ENCODE measurements at regions not wholly inside any gene's neighbourhood (a gene's known extent, or its start where the extent isn't known, plus 50 kb on each side); places are given as distances from the start of the nearest gene placed in this dataset.

- Histone ChIP-seq H3K36me3 (ENCODE audit: low read length) (no peaks in the 10 kb centered on the region), H3K79me2 (ENCODE audit: insufficient read depth, low read length) (no peaks in the 10 kb centered on the region), H4K20me1 (ENCODE audit: low read depth, low read length) (no peaks in the 10 kb centered on the region), H3F3A (ENCODE audit: insufficient read depth) (no peaks in the 10 kb centered on the region), H2AFZ (ENCODE audit: low read depth, low read length, severe bottlenecking) (no peak overlapping the region), H3K4me2 (ENCODE audit: low read depth, low read length, poor library complexity, severe bottlenecking) (no peak overlapping the region), H3K9me3 (ENCODE audit: insufficient read depth, low read length) (no peaks in the 10 kb centered on the region), H3K9ac (ENCODE audit: low read length) (no peak overlapping the region), H3K27me3 (ENCODE audit: low read length) (no peaks in the 10 kb centered on the region), H3K4me3 (ENCODE audit: insufficient read depth, low read length, poor library complexity, severe bottlenecking) (no peak overlapping the region), H3K27ac (ENCODE audit: low read depth, low read length) (no peak overlapping the region), H3K9me2 (replicated peaks; ENCODE audit: insufficient read depth, low read length) (no peaks in the 10 kb centered on the region)
- no peak for TF ChIP-seq CTCF (IDR thresholded peaks at IDR 0.05; ENCODE audit: insufficient read depth, low read length, poor library complexity, severe bottlenecking)
- no peak for TF ChIP-seq EZH2phosphoT487 (conservative IDR thresholded peaks at IDR 0.05; ENCODE audit: low read length)
Measured at GRCh38 chr2:180195847-180196246, 188.8 kb upstream of the CWC22 start.

GRCh38 chr2:180191432-180192124 lies 184.5 kb upstream of the CWC22 start:
- TF ChIP-seq EZH2phosphoT487 (conservative IDR thresholded peaks at IDR 0.05; ENCODE audit: low read length): no peak
- TF ChIP-seq CTCF (IDR thresholded peaks at IDR 0.05; ENCODE audit: insufficient read depth, low read length, poor library complexity, severe bottlenecking): no peak
- no peaks in the 10 kb centered on the region for H3K9me3 ChIP-seq (ENCODE audit: insufficient read depth, low read length)
- H3K4me2 ChIP-seq (ENCODE audit: low read depth, low read length, poor library complexity, severe bottlenecking): no peak overlapping the region
- H3F3A ChIP-seq (ENCODE audit: insufficient read depth): no peaks in the 10 kb centered on the region
- no peaks in the 10 kb centered on the region for H3K27me3 ChIP-seq (ENCODE audit: low read length)
- H3K9ac ChIP-seq (ENCODE audit: low read length): no peak overlapping the region
- H3K9me2 ChIP-seq (replicated peaks; ENCODE audit: insufficient read depth, low read length): no peaks in the 10 kb centered on the region
- H3K36me3 ChIP-seq (ENCODE audit: low read length): no peaks in the 10 kb centered on the region
- no peaks in the 10 kb centered on the region for H4K20me1 ChIP-seq (ENCODE audit: low read depth, low read length)
- no peak overlapping the region for H3K27ac ChIP-seq (ENCODE audit: low read depth, low read length)
- H3K4me3 ChIP-seq (ENCODE audit: insufficient read depth, low read length, poor library complexity, severe bottlenecking): no peak overlapping the region
- H2AFZ ChIP-seq (ENCODE audit: low read depth, low read length, severe bottlenecking): no peak overlapping the region
- no peaks in the 10 kb centered on the region for H3K79me2 ChIP-seq (ENCODE audit: insufficient read depth, low read length)

- no peak overlapping the region for H3K4me3 ChIP-seq (ENCODE audit: insufficient read depth, low read length, poor library complexity, severe bottlenecking)
- H3K4me2 ChIP-seq (ENCODE audit: low read depth, low read length, poor library complexity, severe bottlenecking): no peak overlapping the region
- H3K36me3 ChIP-seq (ENCODE audit: low read length): no peaks in the 10 kb centered on the region
- no peaks in the 10 kb centered on the region for H4K20me1 ChIP-seq (ENCODE audit: low read depth, low read length)
- no peaks in the 10 kb centered on the region for H3K9me3 ChIP-seq (ENCODE audit: insufficient read depth, low read length)
- TF ChIP-seq EZH2phosphoT487 (conservative IDR thresholded peaks at IDR 0.05; ENCODE audit: low read length): no peak
- no peak for TF ChIP-seq CTCF (IDR thresholded peaks at IDR 0.05; ENCODE audit: insufficient read depth, low read length, poor library complexity, severe bottlenecking)
- no peaks in the 10 kb centered on the region for H3K79me2 ChIP-seq (ENCODE audit: insufficient read depth, low read length)
- no peak overlapping the region for H3K9ac ChIP-seq (ENCODE audit: low read length)
- H3K9me2 ChIP-seq (replicated peaks; ENCODE audit: insufficient read depth, low read length): no peaks in the 10 kb centered on the region
- no peaks in the 10 kb centered on the region for H3K27me3 ChIP-seq (ENCODE audit: low read length)
- no peak overlapping the region for H2AFZ ChIP-seq (ENCODE audit: low read depth, low read length, severe bottlenecking)
- H3F3A ChIP-seq (ENCODE audit: insufficient read depth): no peaks in the 10 kb centered on the region
- no peak overlapping the region for H3K27ac ChIP-seq (ENCODE audit: low read depth, low read length)
Measured at GRCh38 chr2:180190851-180191250, 183.8 kb upstream of the CWC22 start.

Measured in SU-DHL-6 (cell line).